Neural crest cell (in vitro differentiated cells): ENCODE measurements at regions not wholly inside any gene's neighbourhood (a gene's known extent, or its start where the extent isn't known, plus 50 kb on each side); places are given as distances from the start of the nearest gene placed in this dataset.

Source experiments
- DNase-seq: peaks from one replicate; pipeline ENCODE4 v3.0.0; 2021; ENCODE audit warnings: low read depth, mixed read lengths, low spot score
- H3K27ac Mint-ChIP-seq: one replicate; pipeline ENCODE4 v1.8.0; 2021; ENCODE audit warnings: mild to moderate bottlenecking, mixed read lengths; ENCODE audit not compliant: unreplicated experiment
- H3K27me3 Mint-ChIP-seq: 2 replicates; pipeline ENCODE4 v1.8.0; 2021; ENCODE audit warnings: low read depth, mild to moderate bottlenecking, mixed read lengths
- H3K36me3 Mint-ChIP-seq: 2 replicates; pipeline ENCODE4 v1.8.0; 2021; ENCODE audit warnings: low read depth, mild to moderate bottlenecking, mixed read lengths
- H3K4me1 Mint-ChIP-seq: 2 replicates; pipeline ENCODE4 v1.8.0; 2021; ENCODE audit warnings: mixed read lengths
- H3K4me3 Mint-ChIP-seq: one replicate; pipeline ENCODE4 v1.8.0; 2021; ENCODE audit warnings: mild to moderate bottlenecking, mixed read lengths
- H3K9me3 Mint-ChIP-seq: 2 replicates; pipeline ENCODE4 v1.8.0; 2021; ENCODE audit warnings: mixed read lengths
- CTCF ChIP-seq: fragments of 200-600 bp; sonication (generic); conservative IDR thresholded peaks from 2 replicates; pipeline ENCODE4 v1.5.0; 2021; ENCODE audit warnings: antibody characterized with exemption, mild to moderate bottlenecking

GRCh38 chr14:99116741-99117295 is 155.2 kb downstream of the BCL11B start:
- H3K4me3 Mint-ChIP-seq, result no peak overlapping the region
- no peaks in the 10 kb centered on the region for H3K36me3 Mint-ChIP-seq
- peaks cover 4% of the 10 kb centered on the region for H3K4me1 Mint-ChIP-seq
- H3K27ac Mint-ChIP-seq, result no peak overlapping the region
- no peak for DNase-seq
- H3K9me3 Mint-ChIP-seq, result peaks cover 3% of the 10 kb centered on the region
- TF ChIP-seq CTCF, result no peak
- H3K27me3 Mint-ChIP-seq, result peaks cover 18% of the 10 kb centered on the region

- TF ChIP-seq CTCF, result no peak
These were observed 154.3 kb downstream of the BCL11B start for GRCh38 chr14:99117671-99118045.

GRCh38 chr14:99118046-99118721 is 153.8 kb downstream of the BCL11B start:
- Mint-ChIP-seq H3K9me3 (peaks cover 3% of the 10 kb centered on the region), H3K4me1 (peaks cover 8% of the 10 kb centered on the region), H3K4me3 (peak overlapping the region; percentile 59), H3K36me3 (no peaks in the 10 kb centered on the region), H3K27ac (peak overlapping the region; percentile 43), H3K27me3 (peaks cover 18% of the 10 kb centered on the region)
- no peak for TF ChIP-seq CTCF
- no peak for DNase-seq

More at GRCh38 chr14:99117671-99118045, 154.3 kb downstream of the BCL11B start:
- Mint-ChIP-seq H3K36me3 (no peaks in the 10 kb centered on the region), H3K9me3 (peaks cover 3% of the 10 kb centered on the region), H3K27ac (no peak overlapping the region), H3K4me3 (no peak overlapping the region), H3K27me3 (peaks cover 18% of the 10 kb centered on the region), H3K4me1 (peaks cover 7% of the 10 kb centered on the region)
- DNase-seq, result no peak

GRCh38 chr14:99118946-99119345 is 153.1 kb downstream of the BCL11B start:
- Mint-ChIP-seq H3K27me3 (peaks cover 18% of the 10 kb centered on the region), H3K4me3 (no peak overlapping the region), H3K27ac (no peak overlapping the region), H3K4me1 (peaks cover 8% of the 10 kb centered on the region), H3K9me3 (no peaks in the 10 kb centered on the region), H3K36me3 (no peaks in the 10 kb centered on the region)
- TF ChIP-seq CTCF, result no peak
- DNase-seq, result no peak
